Brain microvascular endothelial cell (primary cell): ENCODE measurements at regions not wholly inside any gene's neighbourhood (a gene's known extent, or its start where the extent isn't known, plus 50 kb on each side); places are given as distances from the start of the nearest gene placed in this dataset.

Experiments
- DNase-seq: peaks from one replicate; pipeline ENCODE4 v3.0.0-alpha.2; 2020
- H3K27ac ChIP-seq: fragments of 250-450 bp; sonication (Bioruptor Pico); 2 replicates; pipeline ENCODE4 v1.5.1; 2020; ENCODE audit warnings: mild to moderate bottlenecking, moderate library complexity
- H3K27me3 ChIP-seq: fragments of 250-450 bp; sonication (Bioruptor Pico); replicated peaks from 2 replicates; pipeline ENCODE4 v1.5.1; 2020; ENCODE audit warnings: mild to moderate bottlenecking
- H3K36me3 ChIP-seq: fragments of 250-450 bp; sonication (Bioruptor Pico); replicated peaks from 2 replicates; pipeline ENCODE4 v1.5.1; 2020; ENCODE audit warnings: mild to moderate bottlenecking
- H3K4me3 ChIP-seq: 2 replicates; pipeline ENCODE4 v1.5.1; 2011; ENCODE audit warnings: low read depth, mild to moderate bottlenecking, control low read depth, low read length, moderate library complexity
- CTCF ChIP-seq: IDR thresholded peaks from 2 replicates; pipeline ENCODE4 v1.5.1; 2011; ENCODE audit warnings: low read depth, mild to moderate bottlenecking, moderate library complexity, low read length, control low read depth, inconsistent platforms; ENCODE audit errors: missing control alignments
- in situ Hi-C: cut with HindIII; loops from 2 replicates; pipeline ENCODE4 v1.10.0; 2017; ENCODE audit warnings: low sequenced_read_pairs, low pct_ligation_motif_present

- Histone ChIP-seq H3K4me3 (no peak overlapping the region), H3K36me3 (no peaks in the 10 kb centered on the region), H3K27me3 (peaks cover 1% of the 10 kb centered on the region), H3K27ac (peak overlapping the region; percentile 12)
- in situ Hi-C loops: no loop called here
- DNase-seq: peak; percentile 22
- no peak for TF ChIP-seq CTCF
These were observed 49.8 kb upstream of the LGALSL start for GRCh38 chr2:64404002-64404731.
